Naive B cell (primary cell): ENCODE measurements at regions not wholly inside any gene's neighbourhood (a gene's known extent, or its start where the extent isn't known, plus 50 kb on each side); places are given as distances from the start of the nearest gene placed in this dataset.

Experiments
- ATAC-seq, 2 donors: fragments of 150-1000 bp; cut with Tn5 transposase; 2 replicates each; pipeline ENCODE4 v1.10.0; 2021; ENCODE audit warnings: low read depth in 2 of 2, mild to moderate bottlenecking in 2 of 2, moderate library complexity in 2 of 2
- DNase-seq: peaks from one replicate; pipeline ENCODE4 v3.0.0; 2022
- H3K27ac Mint-ChIP-seq, 6 donors: one replicate each; pipeline ENCODE4 v1.8.0; 2020 to 2022; ENCODE audit warnings: mild to moderate bottlenecking in 6 of 6, mixed read lengths in 6 of 6, moderate library complexity in 5 of 6, inconsistent platforms in 2 of 6
- H3K27me3 Mint-ChIP-seq, 3 donors: one replicate each; pipeline ENCODE4 v1.8.0; 2021 to 2022; ENCODE audit warnings: mixed read lengths in 3 of 3, mild to moderate bottlenecking in 1 of 3
- H3K36me3 Mint-ChIP-seq, 2 donors: one replicate each; pipeline ENCODE4 v1.8.0; 2020 to 2022; ENCODE audit warnings: mixed read lengths in 2 of 2, inconsistent platforms in 1 of 2, mild to moderate bottlenecking in 1 of 2
- H3K4me1 Mint-ChIP-seq, 3 donors: one replicate each; pipeline ENCODE4 v1.8.0; 2020 to 2022; ENCODE audit warnings: mixed read lengths in 3 of 3, inconsistent platforms in 1 of 3, mild to moderate bottlenecking in 1 of 3, moderate library complexity in 1 of 3
- H3K4me3 Mint-ChIP-seq, 8 donors: one replicate each; pipeline ENCODE4 v1.8.0; 2020 to 2022; ENCODE audit warnings: mild to moderate bottlenecking in 8 of 8, mixed read lengths in 8 of 8, moderate library complexity in 8 of 8, inconsistent platforms in 2 of 8
- H3K9me3 Mint-ChIP-seq, 7 donors: one replicate each; pipeline ENCODE4 v1.8.0; 2020 to 2022; ENCODE audit warnings: mixed read lengths in 7 of 7, mild to moderate bottlenecking in 5 of 7, inconsistent platforms in 2 of 7, moderate library complexity in 1 of 7

GRCh38 chr20:12386821-12387220 is 469.1 kb downstream of the BTBD3 start:
- DNase-seq (no peak), ATAC-seq (no peak)
- H3K4me1 Mint-ChIP-seq: no peaks in the 10 kb centered on the region
- H3K27ac Mint-ChIP-seq: peak overlapping the region in 1 of 6 donors; percentile 15
- no peak overlapping the region for H3K4me3 Mint-ChIP-seq
- H3K9me3 Mint-ChIP-seq: peaks cover 0 to 5% (median 1%) of the 10 kb centered on the region in 7 donors
- H3K36me3 Mint-ChIP-seq: no peaks in the 10 kb centered on the region
- no peaks in the 10 kb centered on the region for H3K27me3 Mint-ChIP-seq

DNA sequence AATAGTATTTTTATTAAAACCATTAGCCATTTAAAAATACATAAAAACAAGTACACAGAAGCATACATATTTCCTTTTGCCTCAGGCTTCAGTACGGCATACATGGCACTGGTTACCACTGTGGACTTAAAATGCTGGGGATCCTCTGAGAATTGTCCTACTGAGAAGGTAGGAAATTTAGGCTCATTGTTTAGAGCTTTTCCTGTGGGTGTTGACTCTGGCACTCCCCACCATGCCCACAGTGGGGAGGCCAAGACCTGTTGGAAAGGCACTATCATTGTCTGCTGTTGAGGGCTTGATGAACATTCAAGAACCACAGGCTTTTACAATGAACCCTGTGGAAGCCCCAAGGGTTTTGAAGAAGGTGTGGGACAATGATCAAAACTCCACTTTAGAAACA is 473.4 kb downstream of the BTBD3 start:
- Mint-ChIP-seq H3K4me3 (no peak overlapping the region), H3K27ac (no peak overlapping the region), H3K9me3 (peaks cover 0 to 6% (median 1%) of the 10 kb centered on the region in 7 donors), H3K4me1 (no peaks in the 10 kb centered on the region), H3K36me3 (no peaks in the 10 kb centered on the region), H3K27me3 (no peaks in the 10 kb centered on the region)
- DNase-seq (no peak), ATAC-seq (no peak)

- no peak overlapping the region for H3K27ac Mint-ChIP-seq
- H3K27me3 Mint-ChIP-seq: peaks cover 0 to 5% (median 0%) of the 10 kb centered on the region in 3 donors
- no peak for ATAC-seq
- H3K36me3 Mint-ChIP-seq: no peaks in the 10 kb centered on the region
- no peak for DNase-seq
- H3K9me3 Mint-ChIP-seq: peaks cover 0 to 16% (median 1%) of the 10 kb centered on the region in 7 donors
- H3K4me3 Mint-ChIP-seq: no peak overlapping the region
- H3K4me1 Mint-ChIP-seq: no peaks in the 10 kb centered on the region
Observed at GRCh38 chr20:12394786-12395185, 477.1 kb downstream of the BTBD3 start.

DNA sequence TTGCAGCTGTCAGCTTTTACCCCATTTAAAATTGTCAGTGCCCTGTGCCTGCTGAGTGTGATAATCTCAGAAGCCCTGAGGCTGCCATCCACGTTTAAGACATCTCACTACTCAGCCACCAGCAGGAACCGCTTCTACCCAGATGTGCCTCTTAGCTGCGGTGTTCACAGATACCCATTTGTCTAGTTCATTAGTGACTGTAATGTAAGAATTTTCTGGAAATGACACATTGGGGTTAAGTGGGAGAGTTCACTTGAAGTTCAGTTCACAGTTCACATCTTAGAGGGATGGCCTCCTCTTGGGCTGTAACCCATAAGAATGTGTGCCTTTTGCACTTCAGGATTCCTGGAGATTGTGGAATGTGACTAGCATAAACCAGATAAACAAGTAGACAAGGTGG is 477.7 kb downstream of the BTBD3 start:
- Mint-ChIP-seq H3K27ac (no peak overlapping the region), H3K27me3 (peaks cover 0 to 5% (median 0%) of the 10 kb centered on the region in 3 donors), H3K4me1 (no peaks in the 10 kb centered on the region), H3K4me3 (no peak overlapping the region), H3K36me3 (no peaks in the 10 kb centered on the region), H3K9me3 (peaks cover 0 to 16% (median 1%) of the 10 kb centered on the region in 7 donors)
- DNase-seq (no peak), ATAC-seq (no peak)

DNA sequence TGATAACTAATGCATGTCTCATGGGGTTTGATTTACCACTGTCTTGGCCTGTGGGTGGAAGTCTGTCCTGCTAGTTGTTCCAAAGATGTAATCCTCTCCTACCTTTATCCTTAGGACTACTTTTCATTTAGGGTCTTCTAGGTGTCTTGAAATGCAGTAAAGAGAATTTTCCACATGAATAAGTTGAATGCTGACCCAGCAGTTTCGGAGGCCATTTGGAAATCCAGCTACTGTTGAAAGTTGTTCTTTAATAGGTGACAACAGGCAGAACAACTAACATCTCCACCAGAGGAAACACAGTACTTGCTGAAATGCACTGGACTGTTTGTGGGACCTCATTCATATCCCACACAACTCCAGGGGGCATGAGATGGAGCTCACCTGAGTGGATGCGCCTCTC is 478.1 kb downstream of the BTBD3 start:
- ATAC-seq (no peak), DNase-seq (no peak)
- H3K27ac Mint-ChIP-seq: no peak overlapping the region
- peaks cover 0 to 5% (median 0%) of the 10 kb centered on the region in 3 donors for H3K27me3 Mint-ChIP-seq
- no peak overlapping the region for H3K4me3 Mint-ChIP-seq
- H3K9me3 Mint-ChIP-seq: peaks cover 0 to 16% (median 1%) of the 10 kb centered on the region in 7 donors
- H3K4me1 Mint-ChIP-seq: no peaks in the 10 kb centered on the region
- no peaks in the 10 kb centered on the region for H3K36me3 Mint-ChIP-seq

- Mint-ChIP-seq H3K4me1 (no peaks in the 10 kb centered on the region), H3K27me3 (peaks cover 0 to 5% (median 0%) of the 10 kb centered on the region in 3 donors), H3K9me3 (peaks cover 0 to 21% (median 7%) of the 10 kb centered on the region in 7 donors), H3K27ac (no peak overlapping the region), H3K4me3 (no peak overlapping the region), H3K36me3 (no peaks in the 10 kb centered on the region)
- ATAC-seq (no peak), DNase-seq (no peak)
Observed at GRCh38 chr20:12399110-12399836, 481.6 kb downstream of the BTBD3 start.

DNA sequence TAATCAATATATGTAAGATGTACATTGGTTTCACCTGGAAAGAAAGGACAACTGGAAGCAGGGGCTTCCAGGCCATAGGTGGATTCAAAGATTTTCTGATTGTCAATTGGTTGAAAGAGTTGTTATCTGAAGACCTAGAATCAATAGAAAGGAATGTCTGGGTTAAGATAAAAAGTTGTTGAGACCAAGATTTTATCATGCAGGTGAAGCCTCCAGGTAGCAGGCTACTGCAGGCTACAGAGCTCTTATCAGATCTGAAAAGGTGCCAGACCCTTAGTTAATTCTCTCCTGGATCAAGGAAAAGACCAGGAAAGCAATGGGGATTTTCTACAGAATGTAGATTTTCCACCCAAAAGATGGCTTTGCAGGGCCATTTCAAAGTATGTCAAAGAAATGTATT is 487.2 kb downstream of the BTBD3 start:
- Mint-ChIP-seq H3K4me3 (no peak overlapping the region), H3K36me3 (no peaks in the 10 kb centered on the region), H3K4me1 (no peaks in the 10 kb centered on the region), H3K9me3 (peaks cover 14 to 54% (median 21%) of the 10 kb centered on the region in 7 donors), H3K27ac (no peak overlapping the region), H3K27me3 (no peaks in the 10 kb centered on the region)
- DNase-seq (no peak), ATAC-seq (no peak)

DNA sequence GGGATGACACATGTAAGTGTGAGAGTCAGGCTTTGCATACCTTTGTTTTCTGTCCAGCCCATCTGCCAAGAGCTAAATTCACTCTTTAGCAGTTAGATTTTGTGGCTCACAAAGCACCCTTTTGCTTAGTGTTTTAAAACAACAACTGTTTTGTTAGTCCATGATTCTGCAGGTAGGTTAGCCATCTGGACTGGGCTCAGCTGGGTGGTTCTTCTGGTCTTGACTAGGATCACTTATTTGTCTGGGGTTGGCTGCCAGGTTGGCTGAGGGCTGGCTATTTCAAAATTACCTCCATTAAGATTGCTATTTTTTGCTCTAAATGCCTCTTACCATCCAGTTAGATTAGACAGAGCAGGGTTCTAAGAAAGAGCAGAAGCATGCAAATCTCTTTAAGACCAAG is 489.3 kb downstream of the BTBD3 start:
- Mint-ChIP-seq H3K4me3 (no peak overlapping the region), H3K36me3 (no peaks in the 10 kb centered on the region), H3K4me1 (no peaks in the 10 kb centered on the region)

DNA sequence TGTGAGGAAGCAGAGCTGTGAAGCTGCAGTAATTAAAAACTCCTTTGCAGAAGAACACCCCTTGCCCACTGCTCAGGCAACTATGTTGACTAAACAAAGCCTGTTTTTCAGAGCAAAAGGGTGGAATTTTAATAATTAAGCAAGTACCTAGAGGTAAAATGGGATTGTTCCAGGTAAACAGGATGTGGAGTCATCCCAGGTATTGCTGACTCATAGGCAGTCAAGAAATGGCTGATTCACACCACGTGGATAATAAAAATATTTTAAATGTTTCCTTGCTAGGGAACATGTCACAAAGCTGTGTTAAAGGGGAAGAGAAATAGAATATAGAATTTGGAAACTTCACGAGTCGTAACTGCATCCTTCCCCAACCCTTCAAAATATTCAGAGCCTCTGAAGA is 491.8 kb downstream of the BTBD3 start:
- ATAC-seq (no peak), DNase-seq (no peak)
- H3K36me3 Mint-ChIP-seq: no peaks in the 10 kb centered on the region
- H3K27ac Mint-ChIP-seq: no peak overlapping the region
- no peak overlapping the region for H3K4me3 Mint-ChIP-seq
- H3K9me3 Mint-ChIP-seq: peaks cover 10 to 53% (median 13%) of the 10 kb centered on the region in 7 donors
- no peaks in the 10 kb centered on the region for H3K27me3 Mint-ChIP-seq
- no peaks in the 10 kb centered on the region for H3K4me1 Mint-ChIP-seq

More for the DNA sequence above, 489.3 kb downstream of the BTBD3 start:
- no peaks in the 10 kb centered on the region for H3K27me3 Mint-ChIP-seq
- no peak for ATAC-seq
- H3K9me3 Mint-ChIP-seq: peaks cover 18 to 56% (median 22%) of the 10 kb centered on the region in 7 donors
- no peak for DNase-seq
- H3K27ac Mint-ChIP-seq: no peak overlapping the region

DNA sequence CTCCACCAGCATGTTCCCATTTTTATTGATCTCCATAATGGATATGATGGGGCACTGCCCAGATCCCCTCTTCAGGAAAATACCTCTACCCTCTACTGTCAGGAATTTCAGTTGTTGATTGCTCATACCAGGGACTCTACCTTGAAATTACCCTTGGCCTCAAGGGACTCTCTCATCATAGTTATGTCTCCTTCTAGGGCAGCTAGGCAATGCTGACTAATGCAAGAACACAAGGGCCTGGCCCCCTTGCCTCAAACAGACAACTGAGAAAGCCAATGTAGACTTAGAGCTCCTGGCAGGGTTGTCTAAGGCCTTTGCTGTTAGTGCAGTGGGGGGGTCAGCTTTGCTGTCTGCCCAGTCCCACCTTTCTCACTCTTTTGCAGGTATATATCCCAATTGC is 493.1 kb downstream of the BTBD3 start:
- no peak for ATAC-seq
- H3K4me1 Mint-ChIP-seq: no peaks in the 10 kb centered on the region

DNA sequence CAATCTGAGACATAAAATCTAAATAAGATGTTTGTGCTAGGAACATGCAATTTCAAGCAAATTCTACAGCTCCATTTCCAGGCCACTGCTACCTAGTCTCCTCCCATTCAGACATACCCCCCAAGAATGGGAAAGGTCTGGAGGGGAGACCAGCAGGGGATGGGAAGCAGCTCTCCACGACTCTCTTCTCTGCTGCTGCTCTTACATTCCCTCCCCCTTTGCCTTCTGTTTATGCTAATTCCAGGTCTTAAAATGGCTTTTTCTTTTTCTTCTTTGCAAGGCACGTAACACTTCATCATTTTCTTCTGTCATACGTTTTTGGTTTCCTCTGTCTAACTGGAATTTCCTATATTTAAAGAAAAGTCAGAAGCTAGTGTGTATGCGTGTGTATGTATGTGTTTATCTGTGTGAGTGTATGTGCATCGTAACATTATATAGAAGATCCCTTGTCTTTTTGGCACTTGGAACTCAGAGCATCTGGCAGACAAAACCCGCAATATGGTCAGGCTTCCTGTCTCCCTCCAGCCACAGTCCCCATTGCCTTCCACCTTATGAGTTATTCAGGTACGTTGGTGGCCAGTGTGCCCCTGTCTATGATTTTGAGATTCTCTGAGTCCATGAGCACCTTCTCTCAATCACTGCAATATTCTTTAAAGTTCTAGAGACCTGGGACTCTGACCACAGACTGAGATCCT is 493.7 kb downstream of the BTBD3 start:
- no peak for ATAC-seq
- DNase-seq: no peak
- no peak overlapping the region for H3K4me3 Mint-ChIP-seq
- peaks cover 11 to 39% (median 16%) of the 10 kb centered on the region in 7 donors for H3K9me3 Mint-ChIP-seq
- H3K36me3 Mint-ChIP-seq: no peaks in the 10 kb centered on the region
- H3K27me3 Mint-ChIP-seq: no peaks in the 10 kb centered on the region
- H3K27ac Mint-ChIP-seq: no peak overlapping the region
- no peaks in the 10 kb centered on the region for H3K4me1 Mint-ChIP-seq

More for the DNA sequence above, 493.1 kb downstream of the BTBD3 start:
- Mint-ChIP-seq H3K27ac (no peak overlapping the region), H3K9me3 (peaks cover 11 to 43% (median 16%) of the 10 kb centered on the region in 7 donors), H3K4me3 (no peak overlapping the region), H3K36me3 (no peaks in the 10 kb centered on the region), H3K27me3 (no peaks in the 10 kb centered on the region)
- no peak for DNase-seq

- Mint-ChIP-seq H3K36me3 (no peaks in the 10 kb centered on the region), H3K27ac (no peak overlapping the region), H3K9me3 (peaks cover 3 to 21% (median 13%) of the 10 kb centered on the region in 7 donors), H3K4me3 (no peak overlapping the region), H3K4me1 (no peaks in the 10 kb centered on the region), H3K27me3 (no peaks in the 10 kb centered on the region)
- no peak for ATAC-seq
- DNase-seq: no peak
Observed at GRCh38 chr20:12413116-12413515, 495.4 kb downstream of the BTBD3 start.

GRCh38 chr20:12414446-12415274 is 497.0 kb downstream of the BTBD3 start:
- Mint-ChIP-seq H3K27ac (no peak overlapping the region), H3K27me3 (peaks cover 0 to 4% (median 0%) of the 10 kb centered on the region in 3 donors), H3K36me3 (no peaks in the 10 kb centered on the region), H3K9me3 (peaks cover 0 to 15% (median 8%) of the 10 kb centered on the region in 7 donors), H3K4me3 (no peak overlapping the region), H3K4me1 (no peaks in the 10 kb centered on the region)
- DNase-seq (no peak), ATAC-seq (no peak)
